ENCODE measurements at regions not wholly inside any gene's neighbourhood (a gene's known extent, or its start where the extent isn't known, plus 50 kb on each side); places are given as distances from the start of the nearest gene placed in this dataset.
A peak's percentile ranks its signal among the peaks of the same experiment; 100 is the strongest.

GRCh38 chr10:16105082-16105481, 244.8 kb upstream of the MINDY3 start:
- Histone ChIP-seq H3K27me3 (ENCODE audit: insufficient read depth, poor library complexity, severe bottlenecking) (no peaks in the 10 kb centered on the region), H3K36me3 (ENCODE audit: low read depth) (no peaks in the 10 kb centered on the region), H3K27ac (ENCODE audit: poor library complexity, severe bottlenecking) (no peak overlapping the region), H3K4me3 (ENCODE audit: severe bottlenecking) (no peak overlapping the region), H3K9me3 (ENCODE audit: severe bottlenecking) (no peaks in the 10 kb centered on the region), H3K4me1 (ENCODE audit: insufficient read depth, poor library complexity, severe bottlenecking) (no peaks in the 10 kb centered on the region)
- no peak for TF ChIP-seq CTCF (IDR thresholded peaks at IDR 0.05; ENCODE audit: poor library complexity, severe bottlenecking)
- ATAC-seq (ENCODE audit: low read depth), result peak; percentile 82
- DNase-seq (ENCODE audit: low spot score), result no peak

GRCh38 chr10:16116404-16117304, 256.3 kb upstream of the MINDY3 start:
- no peaks in the 10 kb centered on the region for H3K9me3 ChIP-seq (ENCODE audit: severe bottlenecking)
- no peak for ATAC-seq (ENCODE audit: low read depth)
- H3K27ac ChIP-seq (ENCODE audit: poor library complexity, severe bottlenecking), result no peak overlapping the region
- no peaks in the 10 kb centered on the region for H3K27me3 ChIP-seq (ENCODE audit: insufficient read depth, poor library complexity, severe bottlenecking)
- peak; percentile 60 for TF ChIP-seq CTCF (IDR thresholded peaks at IDR 0.05; ENCODE audit: poor library complexity, severe bottlenecking)
- no peaks in the 10 kb centered on the region for H3K36me3 ChIP-seq (ENCODE audit: low read depth)
- H3K4me3 ChIP-seq (ENCODE audit: severe bottlenecking), result no peak overlapping the region
- H3K4me1 ChIP-seq (ENCODE audit: insufficient read depth, poor library complexity, severe bottlenecking), result no peaks in the 10 kb centered on the region
- DNase-seq (ENCODE audit: low spot score), result no peak

GRCh38 chr10:16117305-16117695, 257.0 kb upstream of the MINDY3 start:
- H3K9me3 ChIP-seq (ENCODE audit: severe bottlenecking), result no peaks in the 10 kb centered on the region
- DNase-seq (ENCODE audit: low spot score), result no peak
- H3K4me1 ChIP-seq (ENCODE audit: insufficient read depth, poor library complexity, severe bottlenecking), result no peaks in the 10 kb centered on the region
- no peak overlapping the region for H3K4me3 ChIP-seq (ENCODE audit: severe bottlenecking)
- no peak for TF ChIP-seq CTCF (IDR thresholded peaks at IDR 0.05; ENCODE audit: poor library complexity, severe bottlenecking)
- H3K27me3 ChIP-seq (ENCODE audit: insufficient read depth, poor library complexity, severe bottlenecking), result no peaks in the 10 kb centered on the region
- H3K27ac ChIP-seq (ENCODE audit: poor library complexity, severe bottlenecking), result no peak overlapping the region
- no peaks in the 10 kb centered on the region for H3K36me3 ChIP-seq (ENCODE audit: low read depth)
- no peak for ATAC-seq (ENCODE audit: low read depth)

GRCh38 chr10:16119445-16119844, 259.1 kb upstream of the MINDY3 start:
- Histone ChIP-seq H3K9me3 (ENCODE audit: severe bottlenecking) (no peaks in the 10 kb centered on the region), H3K27ac (ENCODE audit: poor library complexity, severe bottlenecking) (no peak overlapping the region), H3K36me3 (ENCODE audit: low read depth) (no peaks in the 10 kb centered on the region), H3K4me1 (ENCODE audit: insufficient read depth, poor library complexity, severe bottlenecking) (no peaks in the 10 kb centered on the region), H3K4me3 (ENCODE audit: severe bottlenecking) (no peak overlapping the region), H3K27me3 (ENCODE audit: insufficient read depth, poor library complexity, severe bottlenecking) (no peaks in the 10 kb centered on the region)
- no peak for ATAC-seq (ENCODE audit: low read depth)
- DNase-seq (ENCODE audit: low spot score), result no peak
- TF ChIP-seq CTCF (IDR thresholded peaks at IDR 0.05; ENCODE audit: poor library complexity, severe bottlenecking), result no peak

GRCh38 chr10:16120563-16120962, 260.3 kb upstream of the MINDY3 start:
- Histone ChIP-seq H3K9me3 (ENCODE audit: severe bottlenecking) (no peaks in the 10 kb centered on the region), H3K4me1 (ENCODE audit: insufficient read depth, poor library complexity, severe bottlenecking) (no peaks in the 10 kb centered on the region), H3K36me3 (ENCODE audit: low read depth) (no peaks in the 10 kb centered on the region), H3K27me3 (ENCODE audit: insufficient read depth, poor library complexity, severe bottlenecking) (no peaks in the 10 kb centered on the region), H3K27ac (ENCODE audit: poor library complexity, severe bottlenecking) (no peak overlapping the region), H3K4me3 (ENCODE audit: severe bottlenecking) (no peak overlapping the region)
- DNase-seq (ENCODE audit: low spot score) (no peak), ATAC-seq (ENCODE audit: low read depth) (no peak)
- TF ChIP-seq CTCF (IDR thresholded peaks at IDR 0.05; ENCODE audit: poor library complexity, severe bottlenecking), result no peak

Data from RWPE2 (cell line).